ENCODE measurements at regions not wholly inside any gene's neighbourhood (a gene's known extent, or its start where the extent isn't known, plus 50 kb on each side); places are given as distances from the start of the nearest gene placed in this dataset.

- no peak for DNase-seq (ENCODE audit: low spot score)
- Mint-ChIP-seq H3K27ac (ENCODE audit: unreplicated experiment) (no peak overlapping the region), H3K36me3 (ENCODE audit: low read depth) (no peaks in the 10 kb centered on the region), H3K4me3 (ENCODE audit: unreplicated experiment) (no peak overlapping the region), H3K27me3 (ENCODE audit: low read depth) (no peaks in the 10 kb centered on the region), H3K4me1 (ENCODE audit: low read depth) (peaks cover 10% of the 10 kb centered on the region), H3K9me3 (ENCODE audit: low read depth) (no peaks in the 10 kb centered on the region)
- TF ChIP-seq CTCF (IDR thresholded peaks at IDR 0.05): no peak
Observed at GRCh38 chr7:25313526-25313925, 85.2 kb upstream of the NPVF start.

- H3K4me1 Mint-ChIP-seq (ENCODE audit: low read depth): peaks cover 10% of the 10 kb centered on the region
- H3K4me3 Mint-ChIP-seq (ENCODE audit: unreplicated experiment): no peak overlapping the region
- H3K9me3 Mint-ChIP-seq (ENCODE audit: low read depth): no peaks in the 10 kb centered on the region
- no peak overlapping the region for H3K27ac Mint-ChIP-seq (ENCODE audit: unreplicated experiment)
- H3K36me3 Mint-ChIP-seq (ENCODE audit: low read depth): no peaks in the 10 kb centered on the region
- no peaks in the 10 kb centered on the region for H3K27me3 Mint-ChIP-seq (ENCODE audit: low read depth)
- DNase-seq (ENCODE audit: low spot score): no peak
- no peak for TF ChIP-seq CTCF (IDR thresholded peaks at IDR 0.05)
Observed at GRCh38 chr7:25314094-25314730, 85.9 kb upstream of the NPVF start.

GRCh38 chr7:25314731-25315267 is 86.5 kb upstream of the NPVF start:
- H3K27ac Mint-ChIP-seq (ENCODE audit: unreplicated experiment): no peak overlapping the region
- peaks cover 10% of the 10 kb centered on the region for H3K4me1 Mint-ChIP-seq (ENCODE audit: low read depth)
- DNase-seq (ENCODE audit: low spot score): no peak
- H3K36me3 Mint-ChIP-seq (ENCODE audit: low read depth): no peaks in the 10 kb centered on the region
- H3K9me3 Mint-ChIP-seq (ENCODE audit: low read depth): no peaks in the 10 kb centered on the region
- no peaks in the 10 kb centered on the region for H3K27me3 Mint-ChIP-seq (ENCODE audit: low read depth)
- no peak overlapping the region for H3K4me3 Mint-ChIP-seq (ENCODE audit: unreplicated experiment)
- TF ChIP-seq CTCF (IDR thresholded peaks at IDR 0.05): no peak

- TF ChIP-seq CTCF (IDR thresholded peaks at IDR 0.05): no peak
- no peak overlapping the region for H3K4me3 Mint-ChIP-seq (ENCODE audit: unreplicated experiment)
- DNase-seq (ENCODE audit: low spot score): no peak
- H3K27me3 Mint-ChIP-seq (ENCODE audit: low read depth): peaks cover 5% of the 10 kb centered on the region
- no peak overlapping the region for H3K27ac Mint-ChIP-seq (ENCODE audit: unreplicated experiment)
- peaks cover 10% of the 10 kb centered on the region for H3K4me1 Mint-ChIP-seq (ENCODE audit: low read depth)
- no peaks in the 10 kb centered on the region for H3K9me3 Mint-ChIP-seq (ENCODE audit: low read depth)
- no peaks in the 10 kb centered on the region for H3K36me3 Mint-ChIP-seq (ENCODE audit: low read depth)
Observed at GRCh38 chr7:25316366-25316765, 88.1 kb upstream of the NPVF start.

- no peak overlapping the region for H3K27ac Mint-ChIP-seq (ENCODE audit: unreplicated experiment)
- no peak overlapping the region for H3K4me3 Mint-ChIP-seq (ENCODE audit: unreplicated experiment)
- H3K9me3 Mint-ChIP-seq (ENCODE audit: low read depth): no peaks in the 10 kb centered on the region
- DNase-seq (ENCODE audit: low spot score): no peak
- H3K4me1 Mint-ChIP-seq (ENCODE audit: low read depth): peaks cover 22% of the 10 kb centered on the region
- peaks cover 13% of the 10 kb centered on the region for H3K27me3 Mint-ChIP-seq (ENCODE audit: low read depth)
- peak; percentile 58 for TF ChIP-seq CTCF (IDR thresholded peaks at IDR 0.05)
- no peaks in the 10 kb centered on the region for H3K36me3 Mint-ChIP-seq (ENCODE audit: low read depth)
Observed at GRCh38 chr7:25318047-25318446, 89.8 kb upstream of the NPVF start.

Data from chondrocyte (in vitro differentiated cells).